ENCODE measurements at regions not wholly inside any gene's neighbourhood (a gene's known extent, or its start where the extent isn't known, plus 50 kb on each side); places are given as distances from the start of the nearest gene placed in this dataset.

DNA sequence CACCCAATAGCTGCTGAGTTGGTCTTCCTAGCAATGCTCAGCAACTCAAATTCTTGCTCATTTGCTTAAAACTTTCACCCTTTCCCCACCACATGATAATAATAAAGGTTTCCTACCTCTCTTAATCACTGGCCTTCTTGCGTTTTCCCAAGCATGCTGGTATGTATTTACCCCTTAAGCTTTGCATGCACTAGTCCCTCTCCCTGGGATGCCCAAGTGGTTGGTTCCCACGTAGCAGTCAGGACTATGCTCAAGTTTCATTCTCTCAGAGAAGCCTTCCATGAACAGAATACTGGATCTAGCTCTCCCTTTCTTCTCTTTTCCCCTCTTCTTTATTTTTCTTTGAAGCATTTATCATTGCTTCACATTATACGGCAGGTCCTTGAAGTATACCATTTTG, 108.8 kb downstream of the KBTBD8 start:
- Histone ChIP-seq H4K5ac (ENCODE audit: insufficient read length, low read depth, low read length) (no peak overlapping the region), H3K27ac (ENCODE audit: low read depth, low read length) (no peak overlapping the region), H3K4me1 (replicated peaks in 1 of 4; ENCODE audit: control insufficient read depth in 3 of 4, insufficient read depth in 4 of 4, low read length in 3 of 4) (peaks cover 0 to 5% (median 0%) of the 10 kb centered on the region in 4 experiments; a peak in 2 of 7 replicates), H3K4ac (replicated peaks; ENCODE audit: insufficient read length, low read depth, low read length) (no peak overlapping the region), H2BK12ac (ENCODE audit: low read depth, low read length) (no peak overlapping the region), H3K79me2 (ENCODE audit: control insufficient read depth in 1 of 2, insufficient read depth in 2 of 2, low read length in 2 of 2) (no peaks in the 10 kb centered on the region), H2BK15ac (ENCODE audit: low read length) (no peak overlapping the region), H3K23me2 (ENCODE audit: low read depth, low read length) (no peaks in the 10 kb centered on the region), H2AK5ac (ENCODE audit: low read depth, low read length) (no peak overlapping the region), H3K18ac (ENCODE audit: extremely low read depth, low read length) (no peak overlapping the region), H3K27me3 (replicated peaks in 1 of 4; ENCODE audit: control insufficient read depth in 3 of 4, extremely low read depth in 1 of 4, insufficient read depth in 3 of 4, low read length in 3 of 4) (no peaks in the 10 kb centered on the region), H4K8ac (ENCODE audit: extremely low read depth, insufficient read depth, low read length) (no peak overlapping the region), H3K9ac (replicated peaks in 1 of 4; ENCODE audit: extremely low read depth in 1 of 4, low read depth in 3 of 4, low read length in 3 of 4) (no peak overlapping the region), H4K20me1 (replicated peaks in 1 of 2; ENCODE audit: control insufficient read depth in 1 of 2, insufficient read depth in 2 of 2, low read length in 2 of 2) (no peaks in the 10 kb centered on the region), H3K9me3 (ENCODE audit: insufficient read depth in 2 of 2, low read depth in 1 of 2, low read length in 1 of 2) (peaks cover 7 to 10% of the 10 kb centered on the region in 2 experiments), H3K56ac (replicated peaks; ENCODE audit: insufficient read length, low read depth, low read length) (no peak overlapping the region), H3K36me3 (ENCODE audit: control insufficient read depth in 2 of 4, insufficient read depth in 4 of 4, low read length in 3 of 4) (no peaks in the 10 kb centered on the region; a peak in 1 of 8 replicates), H3K14ac (ENCODE audit: insufficient read length) (no peak overlapping the region), H3K4me3 (ENCODE audit: extremely low read depth in 1 of 4, insufficient read depth in 2 of 4, low read depth in 3 of 4, low read length in 4 of 4) (no peak overlapping the region), H2BK5ac (ENCODE audit: low read depth, low read length) (no peak overlapping the region), H2BK20ac (ENCODE audit: low read length) (no peak overlapping the region), H3K23ac (ENCODE audit: insufficient read length) (no peak overlapping the region), H3K4me2 (ENCODE audit: insufficient read depth in 1 of 2, low read depth in 2 of 2, low read length in 2 of 2) (no peak overlapping the region), H4K91ac (replicated peaks; ENCODE audit: insufficient read length, low read length) (no peak overlapping the region), H2BK120ac (replicated peaks; ENCODE audit: low read depth, low read length) (no peak overlapping the region), H2AFZ (ENCODE audit: low read length) (peak overlapping the region; percentile 30; the same call in 1 of the 2 replicates), H3K79me1 (ENCODE audit: low read depth, low read length) (no peaks in the 10 kb centered on the region)
- WGBS, 2 experiments (ENCODE audit: extremely low coverage in 1 of 2, insufficient coverage in 1 of 2, insufficient read length in 1 of 2, insufficient replicate concordance in 2 of 2, low coverage in 1 of 2, low lambda C conversion rate in 2 of 2, missing lambda C conversion rate in 1 of 2) = 64% methylated on average over 3 of the region's 3 CpGs; no CpG with 5 or more reads in 1 of the 2 experiments
- ChIA-PET POLR2A (ENCODE audit: partially characterized antibody) (no interaction called here), CTCF (ENCODE audit: partially characterized antibody) (interaction anchor here (0.8 to 1.7 kb wide), 2 partner anchors 116 to 169 kb away, joined by 3 to 7 read pairs; no protein-coding TSS in a partner anchor)
- TF ChIP-seq JUN (IDR thresholded peaks at IDR 0.05; ENCODE audit: low read depth, low read length) = no peak
- TF ChIP-seq TAF1 (IDR thresholded peaks at IDR 0.05; ENCODE audit: low read depth, low read length) = no peak
- no peak for TF ChIP-seq NRF1 (IDR thresholded peaks at IDR 0.05; ENCODE audit: low read depth, low read length)
- FAIRE-seq = no peak
- DNase-seq (ENCODE audit: low read depth in 1 of 2, low spot score in 2 of 2) = no peak

All from H1 (cell line).